C4-2B (cell line): ENCODE measurements at regions not wholly inside any gene's neighbourhood (a gene's known extent, or its start where the extent isn't known, plus 50 kb on each side); places are given as distances from the start of the nearest gene placed in this dataset.

ENCODE experiments used
- CTCF ChIP-seq: fragments of 450-650 bp; conservative IDR thresholded peaks from 2 replicates; pipeline ENCODE4 v1.5.1; 2017; ENCODE audit warnings: mild to moderate bottlenecking
- ZFX ChIP-seq: fragments of 450-650 bp; IDR thresholded peaks from 2 replicates; pipeline ENCODE4 v1.6.1; 2017

GRCh38 chr9:13508681-13509080 is 229.2 kb upstream of the MPDZ start:
- TF ChIP-seq CTCF, result no peak
- TF ChIP-seq ZFX, result no peak
